Esophagus mucosa (tissue), 1 donor: ENCODE measurements at regions not wholly inside any gene's neighbourhood (a gene's known extent, or its start where the extent isn't known, plus 50 kb on each side); places are given as distances from the start of the nearest gene placed in this dataset.
A peak's percentile ranks its signal among the peaks of the same experiment; 100 is the strongest.

Experiments used
- ATAC-seq: fragments of 200-7000 bp; cut with Tn5 transposase; one replicate; pipeline ENCODE4 v1.9.1; 2020
- donor health status: DM: yes; HTN: yes; CAD: no.

DNA sequence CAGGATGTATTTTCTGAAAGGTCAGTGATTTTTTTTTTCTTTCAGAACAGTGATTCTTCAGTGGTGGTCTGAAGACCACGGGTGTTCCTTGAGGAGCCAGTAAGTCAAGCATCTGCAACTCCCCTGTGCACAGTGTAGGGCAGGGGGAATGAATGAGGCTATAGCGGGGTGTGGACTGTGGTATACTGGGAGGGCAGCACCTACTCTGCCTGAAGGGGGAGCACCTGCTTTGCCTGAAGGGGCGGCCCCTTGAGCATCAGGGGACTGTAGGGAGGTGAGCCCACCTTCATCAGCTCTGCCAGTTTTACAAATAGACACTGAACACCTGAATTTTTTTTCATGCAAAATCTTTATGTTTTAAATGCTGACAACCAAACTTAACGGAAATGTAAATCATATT is 77.5 kb upstream of the RIPOR2 start:
- ATAC-seq: no peak

DNA sequence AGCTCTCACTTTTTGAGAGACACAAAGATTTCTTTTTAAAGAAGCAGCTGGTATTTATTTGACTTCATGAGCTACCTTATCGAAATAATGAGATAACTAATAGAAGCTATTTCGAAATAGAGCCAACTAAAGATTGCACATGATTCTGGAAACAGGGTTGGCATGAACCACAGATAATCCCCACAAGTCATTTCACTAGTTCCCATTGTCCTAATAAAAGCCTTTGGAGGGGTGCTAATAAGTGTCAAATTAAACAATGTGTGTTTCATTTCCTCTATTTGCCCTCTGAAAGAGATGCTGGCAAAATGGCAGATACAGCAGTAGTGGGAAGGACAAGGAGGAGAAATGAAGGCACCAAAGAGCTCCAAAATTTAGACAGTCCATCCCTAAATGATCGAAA is 78.6 kb upstream of the RIPOR2 start:
- no peak for ATAC-seq

DNA sequence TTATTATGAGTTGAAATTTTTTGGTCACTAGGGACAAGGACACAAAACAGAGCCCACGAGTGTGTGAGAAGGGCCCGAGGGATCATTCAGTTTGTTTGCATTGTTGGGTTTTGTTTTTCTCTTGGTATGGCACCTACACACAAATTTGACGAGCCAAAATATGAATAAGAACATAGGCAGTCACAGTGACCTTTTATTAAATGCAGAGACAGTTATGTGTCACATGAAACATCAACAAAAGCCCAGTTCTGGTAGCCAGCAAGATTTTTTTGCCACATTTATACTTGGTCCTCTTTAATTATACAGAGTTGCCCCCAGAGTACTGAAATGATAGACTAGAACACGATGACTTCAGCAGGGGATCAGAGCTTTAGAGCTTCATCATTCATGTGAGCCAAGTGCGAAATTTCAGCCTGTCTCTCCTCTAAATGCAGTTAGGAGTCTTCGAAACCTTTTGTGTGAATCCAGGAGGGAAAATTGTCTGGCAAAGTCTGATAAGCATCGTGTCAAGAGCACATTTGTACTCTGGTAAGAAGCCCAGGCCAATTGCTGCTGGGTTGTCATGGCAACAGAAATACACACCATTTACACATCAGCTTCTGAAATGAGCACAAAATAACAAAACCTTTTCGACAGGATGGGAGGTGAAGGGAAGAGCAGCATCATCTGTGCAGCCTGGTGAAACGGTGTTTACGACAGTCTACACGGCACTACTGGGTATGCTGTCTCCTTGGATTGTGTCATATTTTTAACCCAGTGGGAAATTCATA is 79.2 kb upstream of the RIPOR2 start:
- no peak for ATAC-seq

DNA sequence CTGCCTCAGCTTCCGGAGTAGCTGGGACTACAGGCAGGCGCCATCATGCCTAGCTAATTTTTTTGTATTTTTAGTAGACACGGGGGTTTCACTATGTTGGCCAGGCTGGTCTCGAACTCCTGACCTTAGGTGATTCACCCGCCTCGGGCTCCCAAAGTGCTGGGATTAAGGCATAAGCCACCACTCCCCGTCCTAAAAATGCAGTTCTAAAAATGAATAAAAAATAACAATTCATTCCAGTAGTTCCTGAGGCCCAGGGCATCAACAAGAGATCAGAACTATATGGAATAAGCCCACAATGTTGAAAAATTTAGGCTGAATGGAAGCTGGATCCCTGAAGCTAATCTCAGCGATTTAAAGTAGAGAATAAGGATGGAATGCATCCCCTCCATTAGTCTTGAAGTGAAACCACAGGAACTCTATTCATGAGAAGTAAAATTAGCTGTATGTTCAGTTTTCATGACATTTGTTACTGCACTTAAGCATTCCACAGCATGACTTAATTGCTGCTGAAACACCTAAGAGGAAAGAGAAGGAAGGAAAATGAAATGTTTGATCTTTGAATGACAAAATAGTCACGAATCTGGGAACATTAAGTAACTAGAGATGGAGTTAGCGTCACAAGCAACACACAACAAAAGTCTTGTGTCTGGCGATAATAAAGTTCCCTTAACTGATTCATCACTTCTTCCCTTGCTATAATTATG is 80.4 kb upstream of the RIPOR2 start:
- no peak for ATAC-seq

DNA sequence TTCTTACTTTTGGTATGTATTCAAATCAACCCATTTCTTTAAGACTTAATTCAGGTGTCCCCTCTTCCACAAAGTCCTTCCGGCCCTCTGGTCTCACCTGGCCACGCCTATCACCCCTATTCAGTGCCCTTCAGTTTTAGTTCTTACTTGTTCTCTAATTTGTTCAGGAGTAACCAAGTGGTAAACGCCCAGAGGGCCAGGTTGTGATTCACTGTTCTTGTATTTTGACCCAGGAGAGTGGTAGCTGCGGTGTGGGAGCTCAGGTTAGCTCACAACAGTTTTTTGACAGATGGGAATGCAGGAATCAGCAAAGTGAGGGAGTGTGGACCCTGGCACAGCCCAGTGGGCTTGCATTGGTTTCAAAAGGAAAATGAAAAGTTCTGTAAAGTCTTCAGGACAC is 81.7 kb upstream of the RIPOR2 start:
- ATAC-seq: peak; percentile 68

DNA sequence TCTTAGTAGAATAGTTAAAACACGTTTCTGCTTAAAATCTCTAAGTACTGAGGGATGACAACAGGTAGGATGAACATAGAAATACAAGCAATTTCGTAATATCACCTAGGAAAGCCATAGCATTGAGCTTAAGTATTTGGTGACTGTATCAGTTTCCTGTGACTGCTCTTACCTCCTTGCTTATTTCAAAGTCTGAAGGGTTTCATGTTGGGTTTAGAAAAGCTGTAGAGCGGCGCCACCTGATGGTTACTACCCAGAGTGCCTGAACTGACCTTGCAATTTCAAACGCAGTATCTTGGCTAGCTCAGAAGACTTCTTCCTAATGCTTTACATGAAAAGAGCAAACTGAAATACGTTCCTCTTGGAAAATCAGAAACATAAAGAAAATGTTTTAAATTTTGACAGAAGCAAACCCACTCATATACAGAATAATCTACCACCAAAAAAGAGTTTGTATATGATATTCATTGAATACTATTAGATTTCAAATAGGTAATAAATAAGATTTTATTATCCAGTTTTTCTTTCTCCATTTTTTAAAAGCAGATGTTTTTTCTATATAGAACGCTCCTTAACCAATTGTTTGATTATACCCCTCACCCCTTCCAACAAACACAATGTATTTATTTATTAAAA is 82.3 kb upstream of the RIPOR2 start:
- peak; percentile 88 for ATAC-seq

DNA sequence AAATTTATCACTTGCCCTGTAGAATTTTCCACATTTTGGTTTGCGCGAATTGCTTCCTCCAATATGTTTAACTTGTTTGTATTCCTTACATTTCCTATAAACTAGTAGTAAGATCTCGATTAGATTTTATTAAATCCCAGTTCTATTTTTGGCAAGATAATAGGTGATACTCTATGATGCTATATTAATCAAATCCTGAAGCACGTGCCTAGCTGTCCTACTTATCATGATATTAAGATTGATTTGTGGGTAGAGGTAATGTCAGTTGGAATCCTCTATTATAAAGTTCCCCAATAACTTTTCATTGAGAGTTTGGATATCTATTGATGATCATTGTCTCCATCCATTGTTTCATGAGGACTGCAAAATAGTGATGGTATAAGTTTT is 82.8 kb upstream of the RIPOR2 start:
- ATAC-seq: no peak

DNA sequence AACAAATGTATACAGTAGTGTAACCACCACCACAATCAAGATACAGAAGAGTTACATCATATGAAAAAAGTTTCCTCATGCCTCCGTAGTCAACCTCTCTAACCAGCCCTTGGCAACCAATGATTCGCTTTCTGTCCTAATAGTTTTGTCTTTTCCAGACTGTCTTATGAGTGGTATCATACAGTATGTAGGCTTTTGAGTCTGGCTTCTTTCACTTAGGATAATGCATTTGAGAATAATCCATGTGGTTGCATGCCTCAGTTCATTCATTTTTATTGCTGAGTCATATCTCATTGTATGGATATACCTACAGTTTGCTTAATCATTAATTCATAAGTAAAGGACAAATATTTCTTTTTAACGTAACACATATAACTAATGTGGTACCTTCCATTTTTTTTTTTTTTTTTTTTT is 86.4 kb upstream of the RIPOR2 start:
- peak; percentile 80 for ATAC-seq

DNA sequence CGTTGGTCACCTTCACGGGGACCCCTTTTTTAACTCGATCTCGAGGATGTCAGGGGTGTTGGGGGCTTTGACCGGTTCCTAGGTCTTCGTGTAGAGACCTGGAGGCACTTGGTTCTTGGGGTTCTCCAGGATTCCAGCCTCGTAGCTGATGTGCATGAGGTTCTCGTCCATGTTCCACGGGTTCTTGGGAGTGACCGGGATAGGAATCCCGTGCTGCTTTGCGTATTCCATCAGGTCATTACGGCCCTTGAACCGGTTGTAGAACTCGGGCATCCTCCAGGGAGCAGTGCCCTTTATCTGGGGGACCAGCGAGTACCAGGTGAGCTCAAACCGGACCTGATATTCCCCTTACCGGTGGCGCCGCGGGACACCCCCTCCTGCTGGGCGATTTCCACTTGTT is 88.0 kb upstream of the RIPOR2 start:
- no peak for ATAC-seq

DNA sequence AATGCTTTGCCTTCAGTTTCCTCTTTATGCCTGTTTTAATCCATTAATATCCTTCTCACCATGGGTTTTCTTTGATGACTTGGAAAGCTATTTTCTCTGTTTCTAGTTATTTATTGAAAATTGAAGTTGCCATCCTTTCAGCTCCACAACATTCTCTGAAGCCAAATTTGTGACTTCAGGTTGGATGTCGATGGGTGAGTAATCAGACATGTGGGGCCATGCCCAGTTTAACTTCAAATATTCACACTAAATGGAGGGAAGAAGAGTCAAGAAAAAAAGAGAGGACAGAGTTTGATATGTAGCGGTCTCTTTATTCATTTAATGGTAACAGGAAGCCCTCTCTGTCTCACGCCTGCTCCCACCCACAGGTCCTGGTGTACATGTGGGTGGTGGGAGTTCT is 89.1 kb upstream of the RIPOR2 start:
- ATAC-seq: no peak

DNA sequence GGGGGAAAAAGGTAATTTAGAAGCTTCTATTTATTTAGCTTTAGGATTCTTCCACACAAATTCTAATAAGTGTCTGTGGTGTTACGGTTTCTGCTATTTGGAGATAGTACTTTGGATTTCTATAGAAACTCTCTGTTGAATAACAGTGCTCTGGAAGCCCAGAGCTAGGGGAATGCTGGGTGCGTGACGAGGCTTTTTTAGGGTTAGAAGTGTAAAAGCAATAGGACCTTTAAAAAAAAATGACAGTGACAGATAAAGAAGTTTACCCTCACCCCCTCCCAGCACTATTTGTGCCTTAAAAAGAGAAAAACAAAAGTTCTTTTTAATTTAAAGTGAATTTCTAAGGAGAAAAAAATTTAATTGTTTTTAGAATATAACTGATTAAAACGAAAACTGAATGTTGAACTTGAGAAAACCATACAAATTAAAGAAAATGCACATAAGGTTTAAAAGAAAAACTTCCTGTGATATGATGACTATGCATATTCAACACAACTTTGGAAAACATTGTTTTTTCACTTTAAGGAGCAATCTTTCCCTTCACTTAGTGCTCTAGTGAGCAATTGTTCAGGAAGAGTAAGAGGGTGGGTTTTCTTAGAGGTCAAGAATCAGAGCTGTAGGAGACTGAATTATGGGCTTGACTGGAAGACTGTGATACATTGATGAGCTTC is 89.6 kb upstream of the RIPOR2 start:
- no peak for ATAC-seq

DNA sequence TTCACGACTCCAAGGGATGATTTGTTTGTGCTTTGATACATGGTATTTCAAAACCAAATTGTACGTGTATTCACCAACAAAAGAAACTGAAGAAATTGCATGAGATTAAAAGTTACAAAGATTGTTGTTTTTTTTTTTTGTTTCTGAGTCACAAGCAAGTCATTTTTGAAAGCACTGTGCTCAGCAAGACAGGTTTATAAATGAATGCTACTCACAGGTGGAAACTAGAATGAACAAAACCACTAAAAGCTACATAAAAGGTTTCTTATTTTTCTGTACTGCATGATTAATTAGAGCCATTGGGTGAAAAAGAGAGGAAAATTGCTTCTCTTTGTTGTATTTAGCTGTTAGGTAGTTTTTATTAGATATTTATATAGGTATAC is 90.2 kb upstream of the RIPOR2 start:
- no peak for ATAC-seq

DNA sequence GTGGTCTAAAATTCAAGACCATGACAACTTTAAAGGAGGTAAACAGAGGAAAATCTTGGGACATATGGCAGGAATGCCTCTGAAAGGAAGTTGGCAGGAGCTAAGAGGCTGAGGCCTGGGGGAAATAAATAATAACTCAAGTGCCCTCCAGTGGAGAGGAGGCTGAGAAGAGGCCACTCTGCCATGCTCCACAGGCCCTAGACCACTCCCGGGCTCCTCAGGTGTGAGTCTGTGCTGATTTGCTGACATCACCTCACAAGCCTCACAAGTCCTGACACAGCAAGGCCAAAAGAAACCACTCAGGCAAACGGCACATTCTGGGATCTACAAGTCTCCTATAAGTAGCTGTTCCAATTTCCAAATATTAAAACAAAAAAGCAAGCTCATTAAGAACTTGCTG is 91.0 kb upstream of the RIPOR2 start:
- peak; percentile 43 for ATAC-seq

DNA sequence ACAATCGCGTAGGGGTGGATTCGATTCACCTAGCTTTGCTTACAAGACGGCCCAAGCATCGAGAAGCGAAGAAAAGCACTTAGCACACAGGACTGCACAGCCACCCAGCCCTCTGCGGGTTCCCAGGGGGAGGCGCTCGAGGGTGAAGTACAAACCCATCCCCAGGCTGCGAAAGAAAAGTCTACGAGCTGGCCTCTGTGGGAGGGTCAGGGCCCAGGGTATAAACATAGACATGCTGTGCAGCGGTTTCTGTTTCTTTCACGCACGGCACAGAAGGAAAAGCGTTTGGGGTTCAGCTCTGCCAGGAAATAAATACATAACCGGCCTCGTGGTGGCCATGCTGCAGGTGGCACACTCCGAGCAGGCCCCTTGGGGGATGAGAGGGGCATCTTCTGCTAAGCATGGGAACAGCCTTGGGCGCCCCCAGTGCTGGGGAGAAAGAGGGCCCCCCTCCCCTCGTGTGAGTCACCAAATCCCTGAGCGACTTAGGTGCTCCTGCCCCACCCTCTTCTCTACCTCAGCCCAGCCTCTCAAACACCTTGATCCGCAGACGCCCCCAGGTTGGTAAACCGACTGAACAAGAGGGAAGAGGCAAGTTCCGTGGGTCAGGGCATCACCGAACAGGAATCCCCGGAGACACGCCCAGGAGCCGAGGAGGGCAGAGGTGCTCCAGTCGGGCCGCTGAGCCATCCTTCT is 91.6 kb upstream of the RIPOR2 start:
- peak; percentile 63 for ATAC-seq

DNA sequence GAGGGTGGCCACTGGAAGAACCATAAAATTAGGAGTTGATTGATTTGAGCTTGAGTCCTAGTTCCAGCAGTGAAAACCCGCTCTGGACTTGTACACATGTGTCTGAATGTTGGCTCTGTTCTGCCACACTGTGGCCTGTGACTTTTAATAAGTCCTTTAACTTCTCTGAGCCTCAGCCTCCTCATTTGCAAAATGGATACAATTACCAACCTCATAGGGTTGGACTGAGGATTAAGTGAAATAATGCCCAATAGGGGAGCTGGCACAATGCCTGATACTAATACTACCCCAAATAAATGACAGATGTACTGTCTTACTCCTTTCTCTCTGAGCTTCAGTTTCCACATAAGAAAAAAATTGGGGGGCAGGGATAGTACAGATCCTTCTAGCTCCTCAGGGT is 92.6 kb upstream of the RIPOR2 start:
- no peak for ATAC-seq

DNA sequence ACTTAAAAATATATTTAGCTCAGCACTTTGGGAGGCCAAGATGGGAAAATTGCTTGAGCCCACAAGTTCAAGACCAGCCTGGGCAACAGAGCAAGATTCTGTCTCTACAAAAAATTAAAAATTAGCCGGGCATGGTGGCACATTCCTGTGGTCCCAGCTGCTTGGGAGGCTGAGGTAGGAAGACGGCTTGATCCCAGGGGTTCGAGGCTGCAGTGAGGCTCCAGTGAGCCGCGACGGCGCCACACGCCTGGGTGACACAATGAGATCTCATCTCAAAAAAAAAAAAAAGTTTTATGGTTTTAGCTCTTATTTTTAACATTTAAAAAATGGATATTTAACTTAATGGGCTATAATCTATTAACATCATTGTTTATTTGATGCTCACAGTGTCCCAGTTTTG is 97.2 kb upstream of the RIPOR2 start:
- no peak for ATAC-seq

DNA sequence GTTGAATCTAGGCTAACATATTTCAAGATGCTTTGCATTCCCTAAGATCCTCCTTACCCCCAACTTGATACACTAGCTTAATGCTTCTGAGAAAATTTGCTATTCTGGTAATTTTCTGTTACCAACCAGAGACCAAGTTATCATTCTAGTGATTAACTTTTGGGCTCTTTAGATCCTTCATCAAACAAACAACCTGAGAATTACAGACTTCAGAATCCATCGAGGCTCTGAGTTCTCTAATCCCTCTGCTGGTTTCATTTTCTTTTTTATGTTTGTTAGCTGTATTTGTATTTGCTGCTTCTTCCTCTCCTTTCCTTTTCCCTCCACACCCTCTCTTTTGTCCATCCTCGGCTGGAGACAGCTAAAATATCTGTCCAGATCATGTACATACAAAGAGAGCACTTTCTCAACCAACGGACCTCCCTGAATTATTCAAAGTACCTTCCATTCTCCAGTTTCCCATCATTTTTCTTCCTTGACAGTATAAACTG is 98.7 kb upstream of the RIPOR2 start:
- no peak for ATAC-seq

DNA sequence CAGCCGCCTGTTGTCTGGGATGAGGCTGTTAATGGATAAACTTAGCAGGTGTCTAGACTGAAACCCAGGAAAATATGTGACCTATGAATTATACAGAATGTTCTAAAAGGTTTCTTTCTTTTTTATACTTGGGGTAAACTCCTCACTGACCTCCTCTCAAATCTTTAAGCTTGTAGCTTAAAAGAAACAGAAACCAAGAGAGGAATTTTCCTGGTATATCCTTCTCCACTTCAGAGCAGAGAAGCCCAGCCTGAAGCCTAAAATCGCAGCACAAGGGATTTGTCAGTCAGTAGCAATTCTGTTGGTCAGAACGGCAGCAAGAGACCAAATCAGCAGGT is 99.4 kb upstream of the RIPOR2 start:
- ATAC-seq: no peak

DNA sequence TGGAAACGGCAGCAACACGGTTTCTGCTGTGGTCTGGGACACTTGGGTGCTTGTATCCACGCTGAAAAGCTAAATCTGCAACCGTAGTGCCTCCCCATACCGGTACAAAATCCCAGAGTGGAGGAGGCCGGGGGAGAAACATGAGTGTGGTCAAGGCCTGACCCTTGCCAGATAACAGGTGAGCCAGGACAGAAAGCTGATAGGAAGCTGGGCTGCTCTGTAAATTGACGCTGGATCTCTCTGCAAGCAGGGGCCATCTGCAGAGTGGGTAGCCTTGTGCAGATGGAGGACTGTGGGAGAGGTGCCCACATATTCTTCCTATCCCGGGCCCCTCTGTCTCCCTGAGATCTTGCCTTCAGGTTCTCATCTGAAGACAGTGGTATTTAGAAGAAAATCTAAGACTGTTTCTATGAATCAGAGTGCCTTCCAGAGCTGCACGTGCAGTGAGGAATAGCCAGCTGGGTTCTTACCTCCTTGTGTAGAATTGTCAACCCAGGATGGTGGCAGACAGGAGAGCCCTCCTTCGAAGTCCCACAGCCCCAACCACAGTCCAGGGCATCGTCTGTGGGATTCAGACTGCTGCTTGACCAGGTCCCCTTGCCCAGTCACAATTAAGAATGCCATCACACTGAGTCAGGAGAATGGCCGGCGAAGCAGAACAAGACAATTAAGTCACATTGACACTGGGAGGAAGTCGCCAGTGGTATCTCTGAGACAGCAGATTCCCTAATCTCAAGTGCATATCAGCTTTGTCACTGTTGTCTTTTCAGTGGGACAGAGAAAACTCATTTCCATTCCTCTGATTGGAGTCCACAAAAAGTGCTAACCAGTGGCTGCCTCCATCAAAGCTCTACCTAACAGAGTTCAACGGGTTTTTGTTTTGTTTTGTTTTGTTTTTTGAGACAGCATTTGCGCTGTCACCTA is 100.0 kb upstream of the RIPOR2 start:
- peak; percentile 23 for ATAC-seq

DNA sequence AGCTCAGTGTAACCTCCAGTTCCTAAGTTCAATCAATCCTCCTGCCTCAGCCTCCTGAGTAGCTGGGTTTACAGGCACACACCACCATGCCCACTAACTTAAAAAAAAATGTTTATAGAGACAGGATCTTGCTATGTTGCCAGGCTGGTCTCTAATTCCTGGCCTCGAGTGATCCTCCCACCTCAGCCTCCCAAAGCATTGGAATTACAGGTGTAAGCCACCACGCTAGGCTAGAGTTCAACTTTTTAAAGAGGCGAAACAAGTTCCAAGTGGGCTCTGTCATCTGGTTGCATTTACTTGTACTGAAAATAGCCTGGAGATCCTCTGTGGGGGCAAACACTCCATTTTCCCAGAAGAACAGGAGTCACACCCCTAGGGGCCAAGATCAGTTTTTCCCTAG is 100.7 kb upstream of the RIPOR2 start:
- no peak for ATAC-seq

DNA sequence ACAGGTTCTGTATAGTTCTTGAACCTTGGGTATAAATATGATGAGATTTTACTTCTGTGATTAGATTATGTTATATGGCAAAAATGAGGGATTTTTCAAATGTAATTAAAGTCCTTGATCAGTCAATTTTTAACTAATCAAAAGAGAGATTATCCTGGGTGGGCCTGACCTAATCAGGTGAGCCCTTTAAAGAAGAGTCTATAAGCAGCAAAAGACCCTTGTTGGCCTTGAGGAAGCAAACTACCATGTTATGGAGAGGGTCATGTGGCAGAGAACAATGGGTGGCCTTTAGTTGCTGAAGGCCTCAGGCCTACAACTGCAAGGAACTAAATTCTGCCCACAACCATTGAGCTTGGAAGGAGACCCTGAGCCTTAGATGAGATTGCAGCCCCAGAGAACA is 102.5 kb upstream of the RIPOR2 start:
- ATAC-seq: no peak

DNA sequence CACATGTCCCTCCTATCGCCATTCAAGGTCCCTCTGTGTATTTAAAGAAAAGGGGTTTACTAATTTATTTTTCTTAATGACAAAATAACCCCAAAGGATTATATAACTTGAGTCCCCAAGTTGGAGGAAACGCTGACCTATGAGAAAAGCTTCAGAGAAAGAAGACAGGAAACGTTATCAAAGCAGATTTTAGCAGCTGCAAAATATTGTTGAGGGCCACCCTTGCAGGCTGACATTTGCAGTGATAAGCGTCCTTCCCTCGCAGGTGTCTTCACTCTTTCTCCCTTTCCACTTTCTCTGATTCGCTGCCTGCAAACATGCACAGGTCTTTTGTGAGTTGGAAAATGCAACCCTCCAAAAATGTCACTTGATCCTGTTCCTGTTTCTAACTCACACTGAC is 103.2 kb upstream of the RIPOR2 start:
- ATAC-seq: no peak
